ENCODE measurements at regions not wholly inside any gene's neighbourhood (a gene's known extent, or its start where the extent isn't known, plus 50 kb on each side); places are given as distances from the start of the nearest gene placed in this dataset.

DNA sequence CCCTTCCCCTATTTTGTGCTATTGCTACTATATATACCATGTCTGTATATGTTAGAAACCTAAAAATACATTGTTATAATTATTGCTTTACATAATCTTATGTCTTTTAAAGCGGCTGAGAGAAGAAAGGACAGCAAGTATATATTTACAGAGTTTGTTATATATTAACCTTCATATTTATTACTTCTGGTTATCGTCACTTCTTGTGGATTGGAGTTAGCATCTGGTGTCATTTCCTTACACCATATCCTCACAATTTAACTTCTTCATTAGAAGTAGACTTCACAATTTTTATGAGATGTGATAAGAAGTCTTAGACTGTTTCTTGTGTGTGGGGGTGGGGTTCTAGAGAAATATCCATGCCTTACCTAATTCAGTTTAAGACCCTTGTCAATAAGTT is 123.1 kb downstream of the ATXN3L start:
- Mint-ChIP-seq H3K9me3 (ENCODE audit: unreplicated experiment) (no peaks in the 10 kb centered on the region), H3K4me3 (ENCODE audit: unreplicated experiment) (no peak overlapping the region), H3K36me3 (ENCODE audit: low read depth, unreplicated experiment) (no peaks in the 10 kb centered on the region), H3K27me3 (ENCODE audit: unreplicated experiment) (no peaks in the 10 kb centered on the region), H3K27ac (ENCODE audit: unreplicated experiment) (no peak overlapping the region), H3K4me1 (ENCODE audit: unreplicated experiment) (no peaks in the 10 kb centered on the region)
- no peak for DNase-seq (ENCODE audit: low spot score)
- TF ChIP-seq, protein P1, sequence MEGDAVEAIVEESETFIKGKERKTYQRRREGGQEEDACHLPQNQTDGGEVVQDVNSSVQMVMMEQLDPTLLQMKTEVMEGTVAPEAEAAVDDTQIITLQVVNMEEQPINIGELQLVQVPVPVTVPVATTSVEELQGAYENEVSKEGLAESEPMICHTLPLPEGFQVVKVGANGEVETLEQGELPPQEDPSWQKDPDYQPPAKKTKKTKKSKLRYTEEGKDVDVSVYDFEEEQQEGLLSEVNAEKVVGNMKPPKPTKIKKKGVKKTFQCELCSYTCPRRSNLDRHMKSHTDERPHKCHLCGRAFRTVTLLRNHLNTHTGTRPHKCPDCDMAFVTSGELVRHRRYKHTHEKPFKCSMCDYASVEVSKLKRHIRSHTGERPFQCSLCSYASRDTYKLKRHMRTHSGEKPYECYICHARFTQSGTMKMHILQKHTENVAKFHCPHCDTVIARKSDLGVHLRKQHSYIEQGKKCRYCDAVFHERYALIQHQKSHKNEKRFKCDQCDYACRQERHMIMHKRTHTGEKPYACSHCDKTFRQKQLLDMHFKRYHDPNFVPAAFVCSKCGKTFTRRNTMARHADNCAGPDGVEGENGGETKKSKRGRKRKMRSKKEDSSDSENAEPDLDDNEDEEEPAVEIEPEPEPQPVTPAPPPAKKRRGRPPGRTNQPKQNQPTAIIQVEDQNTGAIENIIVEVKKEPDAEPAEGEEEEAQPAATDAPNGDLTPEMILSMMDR (IDR thresholded peaks at IDR 0.05; ENCODE audit: unreplicated experiment): no peak

GRCh38 chrX:13195340-13195739 is 124.5 kb downstream of the ATXN3L start:
- Mint-ChIP-seq H3K4me3 (ENCODE audit: unreplicated experiment) (no peak overlapping the region), H3K36me3 (ENCODE audit: low read depth, unreplicated experiment) (no peaks in the 10 kb centered on the region), H3K4me1 (ENCODE audit: unreplicated experiment) (no peaks in the 10 kb centered on the region), H3K9me3 (ENCODE audit: unreplicated experiment) (no peaks in the 10 kb centered on the region), H3K27me3 (ENCODE audit: unreplicated experiment) (no peaks in the 10 kb centered on the region), H3K27ac (ENCODE audit: unreplicated experiment) (no peak overlapping the region)
- DNase-seq (ENCODE audit: low spot score): no peak
- TF ChIP-seq, protein P1 (IDR thresholded peaks at IDR 0.05; ENCODE audit: unreplicated experiment): no peak

DNA sequence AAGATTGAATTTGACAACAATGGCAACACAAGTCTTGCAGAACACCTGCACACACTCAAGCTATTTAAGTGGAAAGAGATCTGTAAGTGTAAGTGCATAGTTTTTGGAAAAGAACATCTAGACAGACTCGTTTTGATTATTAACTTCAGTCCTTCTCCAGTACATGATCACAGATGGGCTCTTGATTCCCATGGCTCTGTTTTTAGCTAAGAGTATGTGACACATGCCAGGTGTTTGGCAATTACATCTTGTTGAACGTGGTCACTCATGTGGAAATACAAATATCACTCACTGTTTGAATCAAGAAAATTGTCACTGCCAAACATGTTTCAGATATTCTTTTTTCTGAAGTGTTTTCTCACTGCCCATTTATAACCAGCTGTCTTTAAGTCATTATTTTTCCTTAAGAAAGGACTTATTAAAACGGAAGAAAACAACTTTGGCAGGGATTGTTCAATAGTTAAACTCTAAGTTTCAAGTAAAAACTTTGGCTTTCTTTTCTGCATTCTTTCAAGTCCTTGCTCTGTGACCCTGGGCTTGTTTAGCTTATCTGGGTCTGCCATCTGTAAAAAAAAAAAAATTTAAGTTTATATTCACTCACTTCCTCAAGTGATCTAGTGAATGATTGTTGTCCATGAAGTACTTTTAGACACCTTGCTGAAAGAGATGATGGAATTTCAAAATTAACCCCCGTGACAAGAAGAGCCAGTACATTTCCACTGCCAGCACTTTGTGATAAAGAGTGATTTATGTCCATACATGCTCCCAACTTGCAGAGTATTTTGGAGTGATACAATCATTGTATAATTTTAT is 125.4 kb downstream of the ATXN3L start:
- Mint-ChIP-seq H3K4me3 (ENCODE audit: unreplicated experiment) (no peak overlapping the region), H3K9me3 (ENCODE audit: unreplicated experiment) (no peaks in the 10 kb centered on the region), H3K4me1 (ENCODE audit: unreplicated experiment) (no peaks in the 10 kb centered on the region), H3K36me3 (ENCODE audit: low read depth, unreplicated experiment) (no peaks in the 10 kb centered on the region), H3K27ac (ENCODE audit: unreplicated experiment) (no peak overlapping the region), H3K27me3 (ENCODE audit: unreplicated experiment) (no peaks in the 10 kb centered on the region)
- TF ChIP-seq, protein P1 (IDR thresholded peaks at IDR 0.05; ENCODE audit: unreplicated experiment): no peak
- DNase-seq (ENCODE audit: low spot score): no peak

- H3K36me3 Mint-ChIP-seq (ENCODE audit: low read depth, unreplicated experiment): no peaks in the 10 kb centered on the region
- H3K27me3 Mint-ChIP-seq (ENCODE audit: unreplicated experiment): no peaks in the 10 kb centered on the region
- TF ChIP-seq, protein P1 (IDR thresholded peaks at IDR 0.05; ENCODE audit: unreplicated experiment): no peak
- no peaks in the 10 kb centered on the region for H3K9me3 Mint-ChIP-seq (ENCODE audit: unreplicated experiment)
- H3K27ac Mint-ChIP-seq (ENCODE audit: unreplicated experiment): no peak overlapping the region
- no peaks in the 10 kb centered on the region for H3K4me1 Mint-ChIP-seq (ENCODE audit: unreplicated experiment)
- no peak overlapping the region for H3K4me3 Mint-ChIP-seq (ENCODE audit: unreplicated experiment)
- no peak for DNase-seq (ENCODE audit: low spot score)
These were observed 129.8 kb downstream of the ATXN3L start for GRCh38 chrX:13190051-13190450.

DNA sequence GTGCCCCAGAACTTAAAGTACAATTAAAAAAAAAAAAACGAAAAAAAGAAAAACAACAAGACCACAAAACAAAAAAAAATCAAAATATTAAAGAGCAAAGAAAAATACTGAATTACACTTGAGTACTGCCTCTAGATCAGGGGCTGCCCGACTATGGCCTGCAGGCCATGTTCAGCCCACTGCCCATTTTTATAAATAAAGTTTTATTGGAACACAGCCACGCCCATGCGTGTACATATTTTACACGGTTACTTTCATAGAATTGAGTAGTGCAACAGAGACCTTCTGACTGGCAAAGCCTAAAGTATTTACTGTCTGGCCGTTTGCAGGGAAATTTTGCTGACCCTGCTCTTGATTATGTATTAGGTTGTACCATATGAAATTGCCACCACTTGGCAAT is 130.5 kb downstream of the ATXN3L start:
- Mint-ChIP-seq H3K36me3 (ENCODE audit: low read depth, unreplicated experiment) (no peaks in the 10 kb centered on the region), H3K4me1 (ENCODE audit: unreplicated experiment) (no peaks in the 10 kb centered on the region), H3K4me3 (ENCODE audit: unreplicated experiment) (no peak overlapping the region), H3K9me3 (ENCODE audit: unreplicated experiment) (no peaks in the 10 kb centered on the region), H3K27ac (ENCODE audit: unreplicated experiment) (no peak overlapping the region), H3K27me3 (ENCODE audit: unreplicated experiment) (no peaks in the 10 kb centered on the region)
- DNase-seq (ENCODE audit: low spot score): no peak
- TF ChIP-seq, protein P1 (IDR thresholded peaks at IDR 0.05; ENCODE audit: unreplicated experiment): no peak

Data from endothelial cell (in vitro differentiated cells).